M059J (cell line): ENCODE measurements at regions not wholly inside any gene's neighbourhood (a gene's known extent, or its start where the extent isn't known, plus 50 kb on each side); places are given as distances from the start of the nearest gene placed in this dataset.
A peak's percentile ranks its signal among the peaks of the same experiment; 100 is the strongest.

Experiments
- DNase-seq: peaks from one replicate; pipeline ENCODE4 v3.0.0-alpha.2; 2012; ENCODE audit warnings: low read depth

- no peak for DNase-seq
These were observed 148.8 kb upstream of the LHX5 start for GRCh38 chr12:113620437-113620976.

- DNase-seq, result no peak
These were observed 147.5 kb upstream of the LHX5 start for GRCh38 chr12:113619202-113619601.

- no peak for DNase-seq
These were observed 141.7 kb upstream of the LHX5 start for GRCh38 chr12:113613414-113613813.

GRCh38 chr12:113612793-113613192, 141.1 kb upstream of the LHX5 start:
- no peak for DNase-seq

- DNase-seq, result no peak
These were observed 140.5 kb upstream of the LHX5 start for GRCh38 chr12:113612076-113612728.

- DNase-seq, result no peak
These were observed 140.0 kb upstream of the LHX5 start for GRCh38 chr12:113611652-113612051.

- no peak for DNase-seq
These were observed 139.0 kb upstream of the LHX5 start for GRCh38 chr12:113610698-113611097.

GRCh38 chr12:113609692-113610469, 138.2 kb upstream of the LHX5 start:
- DNase-seq, result no peak

GRCh38 chr12:113604666-113605065, 133.0 kb upstream of the LHX5 start:
- no peak for DNase-seq

- no peak for DNase-seq
These were observed 130.1 kb upstream of the LHX5 start for GRCh38 chr12:113601656-113602263.

GRCh38 chr12:113598815-113599406, 127.2 kb upstream of the LHX5 start:
- DNase-seq, result no peak

- DNase-seq, result no peak
These were observed 123.3 kb upstream of the LHX5 start for GRCh38 chr12:113594967-113595366.

- DNase-seq, result peak; percentile 7
These were observed 119.9 kb upstream of the LHX5 start for GRCh38 chr12:113591480-113591974.

GRCh38 chr12:113589437-113589836, 117.8 kb upstream of the LHX5 start:
- DNase-seq, result no peak

GRCh38 chr12:113587720-113588119, 116.0 kb upstream of the LHX5 start:
- DNase-seq, result peak; percentile 24

- peak; percentile 26 for DNase-seq
These were observed 114.8 kb upstream of the LHX5 start for GRCh38 chr12:113586461-113586860.

GRCh38 chr12:113582521-113583218, 111.0 kb upstream of the LHX5 start:
- peak; percentile 63 for DNase-seq

- no peak for DNase-seq
These were observed 109.7 kb upstream of the LHX5 start for GRCh38 chr12:113581342-113581741.

- no peak for DNase-seq
These were observed 108.8 kb upstream of the LHX5 start for GRCh38 chr12:113580437-113580836.

GRCh38 chr12:113577464-113578129, 105.9 kb upstream of the LHX5 start:
- no peak for DNase-seq

GRCh38 chr12:113575386-113575785, 103.7 kb upstream of the LHX5 start:
- no peak for DNase-seq
